Neural progenitor cell (in vitro differentiated cells): ENCODE measurements at regions not wholly inside any gene's neighbourhood (a gene's known extent, or its start where the extent isn't known, plus 50 kb on each side); places are given as distances from the start of the nearest gene placed in this dataset.

Experiments
- DNase-seq: peaks from one replicate; pipeline ENCODE4 v3.0.0-alpha.2; 2016; ENCODE audit warnings: low spot score
- H2AFZ ChIP-seq: fragments of 200-600 bp; sonication (generic); replicated peaks from 2 replicates; pipeline ENCODE4 v1.6.1; 2016; ENCODE audit warnings: antibody characterized with exemption
- H3F3A ChIP-seq: fragments of 200-600 bp; sonication (generic); 2 replicates; pipeline ENCODE4 v1.6.1; 2016; ENCODE audit warnings: antibody characterized with exemption, low read depth
- H3K27ac ChIP-seq: fragments of 200-600 bp; sonication (generic); 2 replicates; pipeline ENCODE4 v1.5.1; 2016; ENCODE audit warnings: mild to moderate bottlenecking
- H3K27me3 ChIP-seq: fragments of 200-600 bp; sonication (generic); 2 replicates; pipeline ENCODE4 v1.6.1; 2016; ENCODE audit warnings: mild to moderate bottlenecking, moderate library complexity
- H3K36me3 ChIP-seq: fragments of 200-600 bp; sonication (generic); 2 replicates; pipeline ENCODE4 v1.5.1; 2016
- H3K4me1 ChIP-seq: fragments of 200-600 bp; sonication (generic); 2 replicates; pipeline ENCODE4 v1.6.1; 2016; ENCODE audit warnings: mixed run types
- H3K4me2 ChIP-seq: fragments of 200-600 bp; sonication (generic); 2 replicates; pipeline ENCODE4 v1.6.1; 2016
- H3K4me3 ChIP-seq: fragments of 200-600 bp; sonication (generic); 2 replicates; pipeline ENCODE4 v1.5.1; 2016
- H3K79me2 ChIP-seq: fragments of 200-600 bp; sonication (generic); 2 replicates; pipeline ENCODE4 v1.6.1; 2016; ENCODE audit warnings: low read depth
- H3K9ac ChIP-seq: fragments of 200-600 bp; sonication (generic); 2 replicates; pipeline ENCODE4 v1.6.1; 2016
- H3K9me3 ChIP-seq: fragments of 200-600 bp; sonication (generic); 2 replicates; pipeline ENCODE4 v1.5.1; 2016; ENCODE audit warnings: low read depth
- H4K20me1 ChIP-seq: fragments of 200-600 bp; sonication (generic); 2 replicates; pipeline ENCODE4 v1.6.1; 2016; ENCODE audit warnings: low read depth
- H3K27ac Mint-ChIP-seq: 3 replicates; pipeline ENCODE4 v1.8.0; 2021; ENCODE audit warnings: mixed read lengths
- H3K27me3 Mint-ChIP-seq: 2 replicates; pipeline ENCODE4 v1.8.0; 2022; ENCODE audit warnings: low read depth, mild to moderate bottlenecking, inconsistent platforms, moderate library complexity, mixed read lengths; ENCODE audit not compliant: insufficient read depth
- H3K36me3 Mint-ChIP-seq: 3 replicates; pipeline ENCODE4 v1.8.0; 2021; ENCODE audit warnings: mixed read lengths
- H3K4me1 Mint-ChIP-seq: 3 replicates; pipeline ENCODE4 v1.8.0; 2021; ENCODE audit warnings: mixed read lengths
- H3K4me3 Mint-ChIP-seq: 3 replicates; pipeline ENCODE4 v1.8.0; 2021; ENCODE audit warnings: mild to moderate bottlenecking, moderate library complexity, mixed read lengths
- H3K9me3 Mint-ChIP-seq: 3 replicates; pipeline ENCODE4 v1.8.0; 2020; ENCODE audit warnings: mixed read lengths
- CTCF ChIP-seq: fragments of 200-600 bp; sonication (generic); IDR thresholded peaks from 2 replicates; pipeline ENCODE4 v1.5.1; 2017; ENCODE audit warnings: antibody characterized with exemption, mild to moderate bottlenecking
- EZH2 ChIP-seq: fragments of 200-600 bp; sonication (generic); IDR thresholded peaks from 2 replicates; pipeline ENCODE4 v1.6.1; 2017; ENCODE audit warnings: antibody characterized with exemption, mild to moderate bottlenecking, moderate library complexity
- EZH2phosphoT487 ChIP-seq: fragments of 200-600 bp; sonication (generic); IDR thresholded peaks from 2 replicates; pipeline ENCODE4 v1.6.1; 2017; ENCODE audit warnings: antibody characterized with exemption

DNA sequence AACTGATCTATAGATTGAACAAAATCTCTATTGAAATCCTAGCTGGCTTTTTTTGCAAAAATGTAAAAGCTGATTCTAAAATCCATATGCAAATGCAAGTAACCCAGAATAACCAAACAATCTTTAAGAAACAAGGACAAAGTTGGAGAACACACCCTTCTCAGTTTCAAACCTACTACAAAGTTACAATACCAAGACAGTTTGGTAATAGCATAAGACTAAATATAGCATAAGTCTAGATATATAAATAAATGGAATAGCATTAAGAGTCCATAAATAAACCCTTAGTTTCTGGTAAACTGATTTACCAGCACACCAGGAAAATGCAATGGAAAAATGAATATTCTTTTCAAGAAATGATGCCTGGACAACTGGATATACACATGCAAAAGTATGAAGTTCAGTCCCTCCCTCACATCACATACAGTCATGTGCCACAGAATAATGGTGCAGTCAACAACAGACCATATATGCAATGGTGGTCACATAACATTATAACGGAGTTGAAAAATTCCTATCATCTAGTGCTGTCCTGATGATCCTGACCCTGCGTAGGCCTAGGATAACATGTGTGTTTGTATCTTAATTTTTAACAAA is 94.5 kb upstream of the GRIN2B start:
- Histone ChIP-seq H3F3A (no peaks in the 10 kb centered on the region), H3K4me1 (no peaks in the 10 kb centered on the region), H3K9me3 (peaks cover 4% of the 10 kb centered on the region), H2AFZ (no peak overlapping the region), H3K9ac (no peak overlapping the region), H3K79me2 (no peaks in the 10 kb centered on the region), H3K36me3 (no peaks in the 10 kb centered on the region), H3K27ac (no peak overlapping the region), H3K27me3 (no peaks in the 10 kb centered on the region), H3K4me3 (no peak overlapping the region), H3K4me2 (no peak overlapping the region), H4K20me1 (no peaks in the 10 kb centered on the region)
- Mint-ChIP-seq H3K27ac (no peak overlapping the region), H3K4me1 (peaks cover 8% of the 10 kb centered on the region), H3K9me3 (peaks cover 6% of the 10 kb centered on the region), H3K36me3 (no peaks in the 10 kb centered on the region), H3K27me3 (no peaks in the 10 kb centered on the region), H3K4me3 (no peak overlapping the region)
- no peak for DNase-seq
- TF ChIP-seq CTCF: no peak
- no peak for TF ChIP-seq EZH2phosphoT487
- no peak for TF ChIP-seq EZH2

DNA sequence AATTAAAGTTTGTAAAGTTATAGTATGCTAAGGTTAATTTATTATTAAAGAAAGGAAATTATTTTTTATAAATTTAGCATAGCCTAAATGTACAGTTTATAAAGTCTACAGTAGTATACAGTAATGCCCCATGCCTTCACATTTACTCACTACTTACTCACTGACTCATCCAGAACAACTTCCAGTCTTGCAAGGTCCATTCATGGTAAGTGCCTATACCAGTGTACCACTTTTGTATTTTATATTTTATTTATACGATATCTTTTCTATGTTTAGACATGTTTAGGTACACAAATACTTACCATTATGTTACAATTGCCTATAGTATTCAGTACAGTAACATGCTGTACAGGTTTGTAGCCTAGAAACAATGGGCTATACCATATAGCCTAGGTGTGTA is 95.1 kb upstream of the GRIN2B start:
- no peak overlapping the region for H3K27ac Mint-ChIP-seq
- H3K9me3 ChIP-seq: peaks cover 4% of the 10 kb centered on the region
- no peaks in the 10 kb centered on the region for H3K4me1 ChIP-seq
- H3K27me3 ChIP-seq: no peaks in the 10 kb centered on the region
- TF ChIP-seq EZH2: no peak
- no peak for TF ChIP-seq CTCF
- TF ChIP-seq EZH2phosphoT487: no peak
- H3K4me3 ChIP-seq: no peak overlapping the region
- H3K4me2 ChIP-seq: no peak overlapping the region
- H2AFZ ChIP-seq: no peak overlapping the region
- H3K4me3 Mint-ChIP-seq: no peak overlapping the region
- no peaks in the 10 kb centered on the region for H3K79me2 ChIP-seq
- no peaks in the 10 kb centered on the region for H3K27me3 Mint-ChIP-seq
- H3K36me3 Mint-ChIP-seq: no peaks in the 10 kb centered on the region
- no peaks in the 10 kb centered on the region for H4K20me1 ChIP-seq
- peaks cover 8% of the 10 kb centered on the region for H3K4me1 Mint-ChIP-seq
- no peaks in the 10 kb centered on the region for H3K36me3 ChIP-seq
- H3K27ac ChIP-seq: no peak overlapping the region
- DNase-seq: no peak
- no peaks in the 10 kb centered on the region for H3F3A ChIP-seq
- peaks cover 6% of the 10 kb centered on the region for H3K9me3 Mint-ChIP-seq
- no peak overlapping the region for H3K9ac ChIP-seq

- DNase-seq: no peak
- no peak overlapping the region for H2AFZ ChIP-seq
- no peak overlapping the region for H3K4me3 Mint-ChIP-seq
- H3K27ac Mint-ChIP-seq: no peak overlapping the region
- no peaks in the 10 kb centered on the region for H3K4me1 Mint-ChIP-seq
- no peak for TF ChIP-seq CTCF
- no peak for TF ChIP-seq EZH2phosphoT487
- TF ChIP-seq EZH2: no peak
- H3K9ac ChIP-seq: no peak overlapping the region
- H3F3A ChIP-seq: no peaks in the 10 kb centered on the region
- H3K36me3 Mint-ChIP-seq: no peaks in the 10 kb centered on the region
- H3K27me3 ChIP-seq: no peaks in the 10 kb centered on the region
- no peak overlapping the region for H3K4me3 ChIP-seq
- no peaks in the 10 kb centered on the region for H3K4me1 ChIP-seq
- no peaks in the 10 kb centered on the region for H3K36me3 ChIP-seq
- no peaks in the 10 kb centered on the region for H4K20me1 ChIP-seq
- no peaks in the 10 kb centered on the region for H3K79me2 ChIP-seq
- H3K9me3 Mint-ChIP-seq: peaks cover 6% of the 10 kb centered on the region
- H3K27ac ChIP-seq: no peak overlapping the region
- no peak overlapping the region for H3K4me2 ChIP-seq
- no peaks in the 10 kb centered on the region for H3K27me3 Mint-ChIP-seq
- no peaks in the 10 kb centered on the region for H3K9me3 ChIP-seq
Observed at GRCh38 chr12:14086838-14087237, 105.4 kb upstream of the GRIN2B start.
